Thoracic aorta (tissue), 2 donors: ENCODE measurements at regions not wholly inside any gene's neighbourhood (a gene's known extent, or its start where the extent isn't known, plus 50 kb on each side); places are given as distances from the start of the nearest gene placed in this dataset.

Experiments
- ATAC-seq: fragments of 150-250 bp; one replicate; pipeline ENCODE4 v1.8.0; 2017; ENCODE audit warnings: low read depth; ENCODE audit not compliant: insufficient number of reproducible peaks, low FRiP score
- DNase-seq: peaks from one replicate; pipeline ENCODE4 v3.0.0-alpha.2; 2020; ENCODE audit warnings: low spot score
- H3K27ac ChIP-seq, 2 donors: fragments of 200-600 bp; sonication (generic); 1 replicate in 1 of 2; 2 replicates in 1 of 2; pipeline ENCODE4 v1.5.1; 2016; ENCODE audit warnings: mild to moderate bottlenecking in 2 of 2, moderate library complexity in 2 of 2
- H3K27me3 ChIP-seq: fragments of 200-600 bp; sonication (generic); replicated peaks from 2 replicates; pipeline ENCODE4 v1.6.0; 2016; ENCODE audit warnings: mild to moderate bottlenecking; ENCODE audit not compliant: insufficient read depth
- H3K36me3 ChIP-seq: fragments of 200-600 bp; sonication (generic); one replicate; pipeline ENCODE4 v1.5.1; 2016
- H3K4me1 ChIP-seq, 2 donors: fragments of 200-600 bp; sonication (generic); 1 replicate in 1 of 2; 2 replicates in 1 of 2; pipeline versions ENCODE4 v1.5.1 to v1.6.0; 2016; ENCODE audit warnings: low read depth in 2 of 2, mild to moderate bottlenecking in 1 of 2; ENCODE audit not compliant: control insufficient read depth in 1 of 2
- H3K4me3 ChIP-seq: fragments of 200-600 bp; sonication (generic); 2 replicates; pipeline ENCODE4 v1.5.1; 2016; ENCODE audit warnings: mild to moderate bottlenecking
- H3K9me3 ChIP-seq: fragments of 200-600 bp; sonication (generic); 2 replicates; pipeline ENCODE4 v1.5.1; 2016
- TF ChIP-seq, protein P1 (sequence below): fragments of 200-600 bp; sonication (generic); IDR thresholded peaks from one replicate; pipeline ENCODE4 v1.5.1; 2019; ENCODE audit warnings: antibody characterized with exemption

GRCh38 chr7:4319280-4319679, 362.8 kb upstream of the FOXK1 start:
- TF ChIP-seq, protein P1, sequence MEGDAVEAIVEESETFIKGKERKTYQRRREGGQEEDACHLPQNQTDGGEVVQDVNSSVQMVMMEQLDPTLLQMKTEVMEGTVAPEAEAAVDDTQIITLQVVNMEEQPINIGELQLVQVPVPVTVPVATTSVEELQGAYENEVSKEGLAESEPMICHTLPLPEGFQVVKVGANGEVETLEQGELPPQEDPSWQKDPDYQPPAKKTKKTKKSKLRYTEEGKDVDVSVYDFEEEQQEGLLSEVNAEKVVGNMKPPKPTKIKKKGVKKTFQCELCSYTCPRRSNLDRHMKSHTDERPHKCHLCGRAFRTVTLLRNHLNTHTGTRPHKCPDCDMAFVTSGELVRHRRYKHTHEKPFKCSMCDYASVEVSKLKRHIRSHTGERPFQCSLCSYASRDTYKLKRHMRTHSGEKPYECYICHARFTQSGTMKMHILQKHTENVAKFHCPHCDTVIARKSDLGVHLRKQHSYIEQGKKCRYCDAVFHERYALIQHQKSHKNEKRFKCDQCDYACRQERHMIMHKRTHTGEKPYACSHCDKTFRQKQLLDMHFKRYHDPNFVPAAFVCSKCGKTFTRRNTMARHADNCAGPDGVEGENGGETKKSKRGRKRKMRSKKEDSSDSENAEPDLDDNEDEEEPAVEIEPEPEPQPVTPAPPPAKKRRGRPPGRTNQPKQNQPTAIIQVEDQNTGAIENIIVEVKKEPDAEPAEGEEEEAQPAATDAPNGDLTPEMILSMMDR, result no peak
- Histone ChIP-seq H3K27me3 (no peaks in the 10 kb centered on the region), H3K4me1 (no peaks in the 10 kb centered on the region), H3K9me3 (peaks cover 2% of the 10 kb centered on the region), H3K27ac (no peak overlapping the region), H3K36me3 (no peaks in the 10 kb centered on the region), H3K4me3 (no peak overlapping the region)
- DNase-seq (no peak), ATAC-seq (no peak)

- no peaks in the 10 kb centered on the region for H3K36me3 ChIP-seq
- peaks cover 2% of the 10 kb centered on the region for H3K9me3 ChIP-seq
- DNase-seq (no peak), ATAC-seq (no peak)
- H3K27ac ChIP-seq, result no peak overlapping the region
- TF ChIP-seq, protein P1, result no peak
- H3K4me3 ChIP-seq, result no peak overlapping the region
- no peaks in the 10 kb centered on the region for H3K4me1 ChIP-seq
- H3K27me3 ChIP-seq, result no peaks in the 10 kb centered on the region
Observed at GRCh38 chr7:4325732-4326131, 356.4 kb upstream of the FOXK1 start.

GRCh38 chr7:4331711-4332110, 350.4 kb upstream of the FOXK1 start:
- H3K27me3 ChIP-seq, result no peaks in the 10 kb centered on the region
- no peak overlapping the region for H3K27ac ChIP-seq
- no peak overlapping the region for H3K4me3 ChIP-seq
- DNase-seq (no peak), ATAC-seq (no peak)
- H3K4me1 ChIP-seq, result no peaks in the 10 kb centered on the region
- no peaks in the 10 kb centered on the region for H3K9me3 ChIP-seq
- TF ChIP-seq, protein P1, result no peak
- no peaks in the 10 kb centered on the region for H3K36me3 ChIP-seq

DNA sequence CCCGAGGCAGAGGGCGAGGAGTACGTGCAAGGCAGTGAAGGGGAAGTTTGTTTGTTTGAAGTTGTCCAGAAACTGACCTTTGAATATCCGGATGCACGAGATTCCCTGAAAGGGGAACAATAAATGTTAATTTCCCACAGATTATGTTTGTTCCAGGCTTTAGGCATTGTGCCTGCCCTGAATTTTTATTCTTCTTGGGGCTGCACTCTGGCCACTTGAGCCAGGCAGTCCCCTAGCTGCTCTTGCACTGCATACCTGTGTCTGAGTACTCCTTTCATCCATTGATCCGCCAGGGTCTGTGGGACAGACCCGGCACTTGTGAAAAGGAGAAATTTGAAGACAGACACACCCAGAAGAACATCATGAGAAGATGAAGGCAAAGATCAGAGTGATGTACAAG, 343.5 kb upstream of the FOXK1 start:
- no peaks in the 10 kb centered on the region for H3K9me3 ChIP-seq
- no peak overlapping the region for H3K27ac ChIP-seq
- no peak overlapping the region for H3K4me3 ChIP-seq
- H3K27me3 ChIP-seq, result no peaks in the 10 kb centered on the region
- DNase-seq (no peak), ATAC-seq (no peak)
- TF ChIP-seq, protein P1, result no peak
- no peaks in the 10 kb centered on the region for H3K4me1 ChIP-seq
- no peaks in the 10 kb centered on the region for H3K36me3 ChIP-seq

GRCh38 chr7:4343272-4344247, 338.5 kb upstream of the FOXK1 start:
- TF ChIP-seq, protein P1, result no peak
- ATAC-seq (no peak), DNase-seq (no peak)
- Histone ChIP-seq H3K9me3 (no peaks in the 10 kb centered on the region), H3K27me3 (no peaks in the 10 kb centered on the region), H3K27ac (no peak overlapping the region), H3K4me1 (no peaks in the 10 kb centered on the region), H3K36me3 (no peaks in the 10 kb centered on the region), H3K4me3 (no peak overlapping the region)
